ENCODE measurements at regions not wholly inside any gene's neighbourhood (a gene's known extent, or its start where the extent isn't known, plus 50 kb on each side); places are given as distances from the start of the nearest gene placed in this dataset.
"Not testable (repeated sequence)": the region's sequence is repeated elsewhere in the genome, so short reads cannot be mapped to it uniquely, and the experiment has no call there.

GRCh38 chr3:27557411-27557810 lies 73.2 kb upstream of the SLC4A7 start:
- H3K27me3 ChIP-seq, result no peaks in the 10 kb centered on the region
- H3K36me3 ChIP-seq, result no peaks in the 10 kb centered on the region
- no peak overlapping the region for H3K27ac ChIP-seq
- peaks cover 30 to 31% of the 10 kb centered on the region in 2 experiments for H3K4me1 ChIP-seq (ENCODE audit: control insufficient read depth in 1 of 2, insufficient read depth in 1 of 2, low read depth in 1 of 2, low read length in 1 of 2)
- no peaks in the 10 kb centered on the region for H3K9me3 ChIP-seq
- H3K4me3 ChIP-seq (ENCODE audit: low read depth in 1 of 2, low read length in 1 of 2), result no peak overlapping the region
- no peak for TF ChIP-seq CTCF (IDR thresholded peaks at IDR 0.05)

- H3K4me3 ChIP-seq (ENCODE audit: low read depth in 1 of 2, low read length in 1 of 2), result no peak overlapping the region
- peaks cover 30 to 31% of the 10 kb centered on the region in 2 experiments for H3K4me1 ChIP-seq (ENCODE audit: control insufficient read depth in 1 of 2, insufficient read depth in 1 of 2, low read depth in 1 of 2, low read length in 1 of 2)
- H3K9me3 ChIP-seq, result no peaks in the 10 kb centered on the region
- H3K27ac ChIP-seq, result no peak overlapping the region
- H3K27me3 ChIP-seq, result no peaks in the 10 kb centered on the region
- no peaks in the 10 kb centered on the region for H3K36me3 ChIP-seq
- no peak for TF ChIP-seq CTCF (IDR thresholded peaks at IDR 0.05)
These were observed 72.7 kb upstream of the SLC4A7 start for GRCh38 chr3:27556887-27557286.

GRCh38 chr3:27554706-27555105 lies 70.5 kb upstream of the SLC4A7 start:
- H3K9me3 ChIP-seq, result no peaks in the 10 kb centered on the region
- H3K27me3 ChIP-seq, result no peaks in the 10 kb centered on the region
- no peaks in the 10 kb centered on the region for H3K36me3 ChIP-seq
- H3K27ac ChIP-seq, result no peak overlapping the region
- TF ChIP-seq CTCF (IDR thresholded peaks at IDR 0.05), result no peak
- peaks cover 17 to 19% of the 10 kb centered on the region in 2 experiments for H3K4me1 ChIP-seq (ENCODE audit: control insufficient read depth in 1 of 2, insufficient read depth in 1 of 2, low read depth in 1 of 2, low read length in 1 of 2)
- H3K4me3 ChIP-seq (ENCODE audit: low read depth in 1 of 2, low read length in 1 of 2), result no peak overlapping the region

- no peaks in the 10 kb centered on the region for H3K27me3 ChIP-seq
- no peak for TF ChIP-seq CTCF (IDR thresholded peaks at IDR 0.05)
- no peaks in the 10 kb centered on the region for H3K36me3 ChIP-seq
- peak overlapping the region; percentile 2 for H3K27ac ChIP-seq
- H3K4me3 ChIP-seq (ENCODE audit: low read depth in 1 of 2, low read length in 1 of 2), result no peak overlapping the region
- peaks cover 17 to 19% of the 10 kb centered on the region in 2 experiments for H3K4me1 ChIP-seq (ENCODE audit: control insufficient read depth in 1 of 2, insufficient read depth in 1 of 2, low read depth in 1 of 2, low read length in 1 of 2)
- H3K9me3 ChIP-seq, result no peaks in the 10 kb centered on the region
These were observed 69.8 kb upstream of the SLC4A7 start for GRCh38 chr3:27553886-27554540.

- not testable (repeated sequence) for H3K9me3 ChIP-seq; H3K27ac ChIP-seq; H3K4me3 ChIP-seq (ENCODE audit: low read depth in 1 of 2, low read length in 1 of 2); H3K36me3 ChIP-seq; H3K27me3 ChIP-seq
- H3K4me1 ChIP-seq (ENCODE audit: control insufficient read depth in 1 of 2, insufficient read depth in 1 of 2, low read depth in 1 of 2, low read length in 1 of 2), result peaks cover 17 to 19% of the 10 kb centered on the region in 2 experiments
These were observed 68.5 kb upstream of the SLC4A7 start for GRCh38 chr3:27552708-27553107.

- not testable (repeated sequence) for H3K9me3 ChIP-seq; H3K27ac ChIP-seq; H3K4me3 ChIP-seq (ENCODE audit: low read depth in 1 of 2, low read length in 1 of 2); H3K36me3 ChIP-seq; H3K27me3 ChIP-seq
- peaks cover 17 to 19% of the 10 kb centered on the region in 2 experiments for H3K4me1 ChIP-seq (ENCODE audit: control insufficient read depth in 1 of 2, insufficient read depth in 1 of 2, low read depth in 1 of 2, low read length in 1 of 2)
These were observed 67.2 kb upstream of the SLC4A7 start for GRCh38 chr3:27551413-27551812.

All from neutrophil (primary cell).